NCI-H1092 (cell line): ENCODE measurements at regions not wholly inside any gene's neighbourhood (a gene's known extent, or its start where the extent isn't known, plus 50 kb on each side); places are given as distances from the start of the nearest gene placed in this dataset.

ENCODE experiments used
- DNase-seq: peaks from one replicate; lab custom pipeline; 2025; lab: John Stamatoyannopoulos, UW

GRCh38 chr2:104620801-104621200 lies 233.1 kb upstream of the POU3F3 start:
- no peak for DNase-seq

- DNase-seq, result no peak
Observed at GRCh38 chr2:104635608-104636007, 218.3 kb upstream of the POU3F3 start.

GRCh38 chr2:104638190-104638858 lies 215.6 kb upstream of the POU3F3 start:
- DNase-seq, result no peak

DNA sequence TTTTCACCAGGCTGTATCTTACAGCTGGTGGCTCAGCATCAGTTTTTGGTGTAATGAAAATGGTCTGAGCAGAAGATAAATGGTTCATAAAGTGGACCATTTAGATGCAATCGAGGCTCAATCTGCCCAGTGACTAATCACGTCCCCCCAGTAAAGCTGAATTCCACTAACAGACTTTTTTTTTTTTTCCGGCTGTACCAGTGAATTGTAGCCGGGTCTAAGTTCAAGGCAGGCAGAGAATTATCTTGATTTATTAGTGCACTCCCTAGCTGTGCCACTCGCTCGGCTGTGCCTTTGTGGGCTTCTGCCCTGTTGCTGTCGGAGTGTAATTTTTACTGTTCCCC lies 215.1 kb upstream of the POU3F3 start:
- no peak for DNase-seq

- DNase-seq, result no peak
Observed at GRCh38 chr2:104641786-104642185, 212.1 kb upstream of the POU3F3 start.

- DNase-seq, result no peak
Observed at GRCh38 chr2:104648376-104648775, 205.5 kb upstream of the POU3F3 start.

GRCh38 chr2:104649866-104650265 lies 204.0 kb upstream of the POU3F3 start:
- DNase-seq, result no peak

DNA sequence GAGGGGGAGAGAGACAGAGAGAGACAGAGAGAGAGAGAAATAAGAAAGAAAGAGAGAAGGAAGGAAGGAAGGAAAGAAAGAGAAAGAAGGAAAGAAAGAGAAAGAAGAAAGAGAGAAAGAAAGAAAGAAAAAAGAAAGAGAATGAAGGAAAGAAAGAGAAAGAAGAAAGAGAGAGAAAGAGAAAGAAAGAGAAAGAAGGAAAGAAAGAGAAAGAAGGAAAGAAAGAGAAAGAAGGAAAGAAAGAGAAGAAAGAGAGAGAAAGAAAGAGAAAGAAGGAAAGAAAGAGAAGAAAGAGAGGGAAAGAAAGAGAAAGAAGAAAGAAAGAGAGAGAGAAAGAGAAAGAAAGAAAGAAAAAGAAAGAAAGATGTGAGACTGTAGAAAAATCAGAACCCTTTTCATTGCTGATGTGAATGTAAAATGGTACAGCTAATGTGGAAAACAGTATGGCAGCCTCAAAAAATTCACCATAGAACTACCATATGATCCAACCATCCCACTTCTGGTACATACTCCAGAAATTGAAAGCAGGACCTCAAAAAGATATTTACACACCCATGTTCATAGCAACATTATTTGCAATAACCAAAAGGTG lies 203.4 kb upstream of the POU3F3 start:
- DNase-seq, result no peak

GRCh38 chr2:104654811-104655210 lies 199.1 kb upstream of the POU3F3 start:
- no peak for DNase-seq

DNA sequence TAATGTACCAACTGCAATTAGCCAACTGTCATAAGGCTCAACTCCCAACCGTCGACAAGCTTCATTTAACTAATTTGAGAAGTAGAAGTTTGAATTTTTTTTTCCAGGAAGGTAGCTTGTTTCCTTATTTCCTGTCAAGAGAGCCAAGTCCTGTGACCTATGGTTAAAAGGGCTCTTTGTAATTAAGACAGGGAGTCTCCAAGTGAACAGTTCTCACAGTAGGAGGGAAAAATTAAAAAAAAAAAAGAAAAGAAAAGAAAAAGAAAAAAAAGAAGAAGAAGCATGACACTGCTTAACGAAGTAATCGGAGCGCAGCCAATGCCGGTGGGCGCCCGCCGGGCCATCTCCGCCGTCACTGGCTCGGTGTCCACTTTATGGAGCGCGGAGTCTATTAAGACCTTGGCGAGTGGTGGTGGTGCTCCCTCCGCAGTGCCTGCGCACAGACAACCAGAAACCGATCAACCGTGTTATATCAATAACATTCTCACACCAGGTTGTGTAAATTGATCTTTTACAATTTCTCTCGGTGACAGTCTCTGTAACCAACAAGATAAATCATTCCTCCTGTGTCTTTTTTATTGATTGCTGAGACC lies 197.2 kb upstream of the POU3F3 start:
- DNase-seq, result no peak

GRCh38 chr2:104658144-104658835 lies 195.6 kb upstream of the POU3F3 start:
- DNase-seq, result no peak

GRCh38 chr2:104658904-104659591 lies 194.9 kb upstream of the POU3F3 start:
- DNase-seq, result no peak

- no peak for DNase-seq
Observed at GRCh38 chr2:104660991-104661390, 192.9 kb upstream of the POU3F3 start.

DNA sequence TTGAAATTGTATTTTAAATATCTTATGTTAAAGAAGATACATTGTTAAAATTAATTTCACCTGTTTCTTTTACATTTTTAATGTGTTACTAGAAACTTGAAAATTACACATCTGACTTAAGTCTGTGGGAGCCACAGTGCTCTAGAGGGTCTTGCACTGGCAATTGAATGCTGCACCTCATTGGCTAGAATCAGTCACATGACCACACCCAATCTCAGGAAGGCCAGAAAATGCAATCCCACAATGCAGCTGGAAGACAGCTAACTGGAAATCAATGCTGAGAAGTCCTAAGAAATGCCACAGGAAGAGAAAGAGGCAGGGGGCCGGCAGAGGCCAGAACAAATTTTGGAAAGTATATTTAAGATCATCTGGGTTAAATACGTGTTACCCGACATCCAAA lies 189.2 kb upstream of the POU3F3 start:
- DNase-seq, result no peak

DNA sequence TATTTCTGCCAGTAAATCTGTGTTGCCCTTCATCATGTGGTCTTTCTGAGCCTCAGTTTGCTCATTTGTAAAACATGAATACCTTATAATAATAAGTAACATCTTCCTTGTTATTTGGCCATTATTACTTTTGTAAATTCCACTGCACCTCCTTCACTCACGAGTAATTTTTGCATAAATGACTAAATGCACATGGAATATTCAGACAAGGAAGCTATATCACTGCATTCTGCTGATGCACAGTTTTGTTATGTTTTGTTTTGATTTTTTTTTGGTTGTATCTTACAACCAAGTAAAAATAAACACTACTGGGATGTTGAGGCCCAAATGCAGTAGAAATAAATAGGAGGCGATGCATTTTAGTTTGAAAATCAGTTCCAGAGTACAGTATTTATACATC lies 185.3 kb upstream of the POU3F3 start:
- DNase-seq, result no peak

DNA sequence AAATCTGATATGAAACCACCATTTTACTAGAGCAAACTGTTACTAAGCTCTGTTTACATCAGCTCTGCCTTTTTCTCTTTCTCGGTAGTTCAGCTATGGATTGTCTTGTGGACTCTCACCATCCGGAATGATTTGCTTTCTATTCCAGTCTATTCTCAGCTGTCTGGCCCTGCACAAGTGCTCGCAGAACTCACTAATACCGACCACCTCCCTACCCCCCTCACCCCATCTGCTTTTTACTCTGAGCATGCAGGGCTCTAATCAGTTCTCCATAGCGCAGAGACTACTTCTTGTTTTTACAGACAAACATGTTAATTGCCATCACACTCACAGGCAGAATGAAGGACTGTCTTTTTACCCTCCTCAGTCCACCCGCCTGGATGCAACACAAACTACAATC lies 180.7 kb upstream of the POU3F3 start:
- no peak for DNase-seq

GRCh38 chr2:104678181-104678580 lies 175.7 kb upstream of the POU3F3 start:
- no peak for DNase-seq

GRCh38 chr2:104685591-104685990 lies 168.3 kb upstream of the POU3F3 start:
- no peak for DNase-seq

DNA sequence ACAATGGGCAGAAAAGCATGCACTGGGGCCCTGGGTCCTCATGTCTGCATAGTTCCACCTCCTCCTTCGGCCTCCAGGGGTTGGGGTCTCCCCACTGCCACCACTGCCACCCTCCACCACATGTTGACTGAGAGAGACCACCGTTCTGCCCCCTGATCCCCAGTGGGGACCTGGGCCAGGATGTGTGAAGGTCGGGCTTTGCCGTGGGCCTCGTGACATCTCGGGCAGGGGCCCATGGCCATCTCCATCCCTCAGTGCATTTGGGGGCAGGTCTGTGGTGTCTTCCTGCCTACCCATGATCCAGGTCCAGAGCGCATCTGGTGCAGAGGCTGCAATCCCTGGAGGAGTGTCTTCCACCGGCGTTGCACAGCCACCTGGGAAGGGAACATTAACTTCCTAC lies 166.8 kb upstream of the POU3F3 start:
- no peak for DNase-seq

DNA sequence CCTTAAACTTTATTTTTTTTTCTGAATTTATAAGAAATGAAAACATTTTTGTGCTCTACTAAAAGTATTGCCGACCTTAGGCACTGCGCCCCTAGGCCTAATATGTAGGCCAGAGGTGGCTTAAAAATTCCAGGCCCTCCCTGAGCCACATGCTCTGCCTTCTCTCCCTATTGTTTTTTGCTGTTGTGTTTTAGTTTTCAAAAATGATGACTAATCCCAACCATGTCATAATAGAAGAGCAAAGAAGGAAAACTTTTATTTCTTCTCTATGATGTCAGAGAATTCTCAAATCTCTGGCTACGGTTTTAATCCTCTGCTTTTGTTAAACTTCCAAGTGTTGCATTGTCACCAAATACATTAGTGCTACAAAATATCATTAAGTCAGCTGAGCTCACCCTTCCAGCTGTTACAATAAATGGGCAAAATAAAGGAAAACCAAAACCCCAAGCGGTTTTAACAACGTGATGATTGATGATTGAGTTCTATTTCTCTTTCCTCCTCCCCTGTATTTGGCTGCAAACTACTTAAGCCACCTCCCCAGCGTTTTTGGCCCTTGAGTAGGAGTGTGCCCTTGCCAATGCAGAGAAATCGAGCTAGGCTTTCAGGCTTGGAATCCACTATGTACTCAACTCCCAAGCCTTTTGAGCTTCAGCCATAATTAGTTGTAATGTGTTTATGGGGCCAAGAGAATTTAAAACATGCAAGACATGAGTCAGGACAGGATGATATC lies 163.5 kb upstream of the POU3F3 start:
- no peak for DNase-seq

DNA sequence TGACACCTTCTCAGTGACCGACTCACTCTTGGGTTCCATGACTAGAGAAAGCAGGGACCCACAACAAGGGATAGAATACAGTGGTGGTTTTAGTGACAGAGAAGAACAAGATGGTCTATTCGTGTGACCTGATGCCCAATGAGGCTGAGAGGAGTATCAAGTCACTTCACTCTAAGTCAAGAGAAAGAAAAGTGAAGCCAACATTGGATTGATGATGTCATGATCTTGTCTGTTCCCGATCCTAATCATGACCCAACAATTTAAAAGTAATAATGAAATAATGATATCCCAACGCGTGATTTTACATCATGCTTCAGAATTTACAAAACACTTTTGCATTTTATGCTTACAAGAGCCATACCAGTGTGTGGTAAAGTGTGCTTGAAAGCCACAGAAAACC lies 155.6 kb upstream of the POU3F3 start:
- DNase-seq, result no peak

DNA sequence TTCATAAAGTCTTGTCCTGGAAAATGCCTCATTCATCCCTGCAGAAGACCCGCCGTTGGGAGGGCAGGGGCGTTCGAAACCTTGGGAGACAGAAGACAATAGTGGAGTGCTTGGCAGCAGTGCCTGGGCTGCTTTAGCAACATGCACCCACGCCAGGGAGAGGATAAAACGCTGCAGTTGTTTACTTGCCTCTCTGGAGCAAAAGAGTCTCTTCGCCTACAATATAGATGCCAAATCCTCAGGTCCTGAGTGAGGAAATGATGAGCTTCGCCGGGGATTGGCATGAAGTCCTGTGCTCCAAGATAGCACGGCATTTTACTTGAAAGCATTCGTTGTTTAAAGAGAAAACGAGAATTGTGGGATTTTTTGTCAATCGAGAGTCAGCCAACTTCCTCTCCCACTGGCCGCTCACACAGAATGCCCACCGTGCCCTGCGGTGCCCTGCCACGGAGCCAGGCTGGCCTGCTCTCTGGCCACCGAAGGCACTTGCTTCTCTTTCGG lies 152.5 kb upstream of the POU3F3 start:
- no peak for DNase-seq
